GM12878 (cell line): ENCODE measurements at regions not wholly inside any gene's neighbourhood (a gene's known extent, or its start where the extent isn't known, plus 50 kb on each side); places are given as distances from the start of the nearest gene placed in this dataset.

Source experiments
- ATAC-seq: fragments of 200-7000 bp; cut with Tn5 transposase; 3 replicates; pipeline ENCODE4 v1.9.1; 2020; ENCODE audit warnings: mild to moderate bottlenecking, moderate library complexity
- BruUV-seq: library from RNA; stranded (reverse); fragments of 400-500 nt; replicated peaks from 2 replicates; lab custom pipeline; 2021; lab: Mats Ljungman, UMichigan
- CTCF ChIA-PET: fragments of 300-600 bp; sonication (Branson Sonifier 250); formaldehyde crosslinking; extraction: SDS; loops from one replicate; lab custom pipeline; 2021; ENCODE audit warnings: inconsistent platforms; lab: Yijun Ruan, JAX
- POLR2A ChIA-PET: fragments of 350-600 bp; formaldehyde crosslinking; extraction: SDS; loops from one replicate; lab custom pipeline; 2021; ENCODE audit warnings: inconsistent platforms; lab: Charles Lee
- RAD21 ChIA-PET: fragments of 300-600 bp; sonication (Branson Sonifier 250); formaldehyde crosslinking; loops from one replicate; lab custom pipeline; 2023; ENCODE audit warnings: antibody characterized with exemption; ENCODE audit not compliant: unreplicated experiment; lab: Charles Lee
- SMC1A ChIA-PET: fragments of 300-600 bp; sonication (Branson Sonifier 250); formaldehyde crosslinking; loops from one replicate; lab custom pipeline; 2023; ENCODE audit not compliant: unreplicated experiment, uncharacterized antibody; lab: Charles Lee
- DNase-seq: peaks from one replicate; pipeline ENCODE4 v3.0.0-alpha.2; 2011; ENCODE audit warnings: low read depth, low spot score
- FAIRE-seq: peaks from 3 replicates; lab custom pipeline; 2011; peaks lifted over from hg19 to GRCh38; lab: Jason Lieb, UNC
- H2AFZ ChIP-seq: 2 replicates; pipeline ENCODE4 v1.6.0; 2011; ENCODE audit warnings: low read depth, low read length, control low read depth; ENCODE audit not compliant: control insufficient read depth
- H3K27ac ChIP-seq: 2 replicates; pipeline ENCODE4 v1.5.1; 2011; ENCODE audit warnings: control low read depth; ENCODE audit not compliant: control insufficient read depth, insufficient read depth
- H3K27me3 ChIP-seq, 2 experiments: replicated peaks in 1 of 2; 2 replicates each; pipeline versions ENCODE4 v1.6.0 to v1.6.1; 2011; ENCODE audit warnings: low read length in 1 of 2; ENCODE audit not compliant: control insufficient read depth in 2 of 2, insufficient read depth in 2 of 2
- H3K36me3 ChIP-seq, 2 experiments: 2 replicates each; pipeline ENCODE4 v1.5.1; 2011; ENCODE audit warnings: low read length in 1 of 2; ENCODE audit not compliant: control insufficient read depth in 2 of 2, insufficient read depth in 2 of 2
- H3K4me1 ChIP-seq: 2 replicates; pipeline ENCODE4 v1.6.1; 2011; ENCODE audit warnings: mild to moderate bottlenecking, low read length, moderate library complexity, mixed read lengths; ENCODE audit not compliant: control insufficient read depth, insufficient read depth
- H3K4me2 ChIP-seq: 2 replicates; pipeline ENCODE4 v1.6.0; 2011; ENCODE audit warnings: control low read depth; ENCODE audit not compliant: control insufficient read depth, insufficient read depth
- H3K4me3 ChIP-seq: fragments of 200-600 bp; sonication (generic); 2 replicates; pipeline ENCODE4 v1.5.1; 2016
- H3K79me2 ChIP-seq: 2 replicates; pipeline ENCODE4 v1.6.0; 2011; ENCODE audit warnings: low read length; ENCODE audit not compliant: control insufficient read depth, insufficient read depth
- H3K9ac ChIP-seq: 2 replicates; pipeline ENCODE4 v1.8.0; 2011; ENCODE audit warnings: low read length, control low read depth, mixed read lengths; ENCODE audit not compliant: control insufficient read depth, insufficient read depth
- H3K9me3 ChIP-seq: replicated peaks from 3 replicates; pipeline ENCODE4 v1.5.1; 2011; ENCODE audit warnings: mild to moderate bottlenecking, low read length; ENCODE audit not compliant: control insufficient read depth, insufficient read depth
- H4K20me1 ChIP-seq: 2 replicates; pipeline ENCODE4 v1.6.0; 2011; ENCODE audit not compliant: control insufficient read depth, insufficient read depth
- HDAC2 ChIP-seq: fragments of 200-600 bp; sonication (generic); IDR thresholded peaks from 2 replicates; pipeline ENCODE4 v1.6.1; 2017
- IKZF2 ChIP-seq, 2 experiments: fragments of 450-650 bp; IDR thresholded peaks; 2 replicates each; pipeline ENCODE4 v1.6.1; 2017; ENCODE audit warnings: mild to moderate bottlenecking in 2 of 2, moderate library complexity in 2 of 2
- JUND ChIP-seq: IDR thresholded peaks from 2 replicates; pipeline ENCODE4 v1.6.1; 2012; ENCODE audit warnings: low read depth, mild to moderate bottlenecking, low read length, improper control_type of control experiment, moderate library complexity
- MXI1 ChIP-seq: fragments of 150-350 bp; IDR thresholded peaks from 2 replicates; pipeline ENCODE4 v1.6.1; 2011; ENCODE audit warnings: low read depth, mild to moderate bottlenecking, inconsistent platforms, low read length, improper control_type of control experiment
- MYC ChIP-seq: IDR thresholded peaks from 2 replicates; pipeline ENCODE4 v1.6.1; 2011; ENCODE audit warnings: mild to moderate bottlenecking, low read length, moderate library complexity, inconsistent platforms; ENCODE audit not compliant: insufficient read depth, insufficient replicate concordance, insufficient read length, severe bottlenecking
- NKRF ChIP-seq: fragments of 450-650 bp; conservative IDR thresholded peaks from 2 replicates; pipeline ENCODE4 v1.6.1; 2017; ENCODE audit warnings: mild to moderate bottlenecking, moderate library complexity
- PML ChIP-seq: IDR thresholded peaks from 2 replicates; pipeline ENCODE4 v1.6.1; 2012; ENCODE audit warnings: low read length, inconsistent platforms
- POU2F2 ChIP-seq: IDR thresholded peaks from 3 replicates; pipeline ENCODE4 v1.6.1; 2011; ENCODE audit warnings: low read depth, mild to moderate bottlenecking, low read length, borderline replicate concordance
- WGBS: methylation state at CpG from one replicate; pipeline ENCODE4 v1.1.6; 2016; ENCODE audit warnings: low lambda C conversion rate; ENCODE audit not compliant: insufficient replicate concordance, insufficient coverage; ENCODE audit errors: missing lambda C conversion rate; 5-methylcytosine and 5-hydroxymethylcytosine counted together
- in situ Hi-C: fragments of 300-500 bp; cut with MboI; formaldehyde crosslinking; loops from 9 replicates; pipeline ENCODE4 v1.14.3; 2018; ENCODE audit warnings: mixed read lengths
- intact Hi-C: fragments of 100-400 bp; cut with micrococcal nuclease; formaldehyde crosslinking; loops from one replicate; pipeline ENCODE4 v1.14.2; 2022; ENCODE audit not compliant: unreplicated experiment

- no peaks in the 10 kb centered on the region for H3K36me3 ChIP-seq
- no peak overlapping the region for H3K27ac ChIP-seq
- no peaks in the 10 kb centered on the region for H4K20me1 ChIP-seq
- H3K9ac ChIP-seq = no peak overlapping the region
- H3K9me3 ChIP-seq = no peaks in the 10 kb centered on the region
- H3K79me2 ChIP-seq = no peaks in the 10 kb centered on the region
- RAD21 ChIA-PET = no interaction called here
- no peak for DNase-seq
- WGBS = 0% methylated on average over 1 of the region's 1 CpG
- CTCF ChIA-PET = interaction anchor here (0.6 kb wide), 1 partner anchor 9 kb away, joined by 3 read pairs; no protein-coding TSS in a partner anchor
- in situ Hi-C loops (no loop called here), intact Hi-C loops (no loop called here)
- SMC1A ChIA-PET = no interaction called here
- H3K4me1 ChIP-seq = no peaks in the 10 kb centered on the region
- H2AFZ ChIP-seq = no peak overlapping the region
- TF ChIP-seq IKZF2 (IDR thresholded peaks at IDR 0.05) = no peak
- TF ChIP-seq HDAC2 = no peak
- TF ChIP-seq MXI1 = no peak
- no peak for TF ChIP-seq PML
- no peak for TF ChIP-seq JUND
- TF ChIP-seq NKRF = no peak
- FAIRE-seq = no peak
- ATAC-seq = no peak
- H3K4me2 ChIP-seq = no peak overlapping the region
- BruUV-seq = no TSS peak
- POLR2A ChIA-PET = no interaction called here
- H3K27me3 ChIP-seq = no peaks in the 10 kb centered on the region
- H3K4me3 ChIP-seq = no peak overlapping the region
Measured at GRCh38 chr9:119523508-119523907, 154.3 kb upstream of the BRINP1 start.

GRCh38 chr9:119522381-119522780, 153.1 kb upstream of the BRINP1 start:
- SMC1A ChIA-PET = no interaction called here
- 29% methylated on average over 2 of the region's 2 CpGs for WGBS
- ATAC-seq (no peak), DNase-seq (no peak), FAIRE-seq (no peak)
- no peaks in the 10 kb centered on the region for H3K36me3 ChIP-seq
- H3K4me3 ChIP-seq = no peak overlapping the region
- no peak overlapping the region for H2AFZ ChIP-seq
- no peaks in the 10 kb centered on the region for H4K20me1 ChIP-seq
- H3K27me3 ChIP-seq = no peaks in the 10 kb centered on the region
- CTCF ChIA-PET = no interaction called here
- no peak overlapping the region for H3K9ac ChIP-seq
- POLR2A ChIA-PET = no interaction called here
- no peaks in the 10 kb centered on the region for H3K79me2 ChIP-seq
- no peaks in the 10 kb centered on the region for H3K4me1 ChIP-seq
- in situ Hi-C loops = no loop called here
- no peak overlapping the region for H3K27ac ChIP-seq
- BruUV-seq = no TSS peak
- intact Hi-C loops = no loop called here
- RAD21 ChIA-PET = no interaction called here
- H3K9me3 ChIP-seq = no peaks in the 10 kb centered on the region
- TF ChIP-seq POU2F2 = no peak
- no peak for TF ChIP-seq MYC
- no peak overlapping the region for H3K4me2 ChIP-seq
